Activated CD8-positive, alpha-beta memory T cell treated with anti-CD3 and anti-CD28 coated beads, Interleukin-2, amount 10 ng/mL, durations not matched to agents 7 days and 5 days (primary cell): ENCODE measurements at regions not wholly inside any gene's neighbourhood (a gene's known extent, or its start where the extent isn't known, plus 50 kb on each side); places are given as distances from the start of the nearest gene placed in this dataset.
A peak's percentile ranks its signal among the peaks of the same experiment; 100 is the strongest.

Experiments
- ATAC-seq: fragments of 150-1000 bp; cut with Tn5 transposase; one replicate; pipeline ENCODE4 v1.10.0; 2021; ENCODE audit warnings: moderate library complexity
- CTCF ChIA-PET: fragments of 350-600 bp; sonication (Branson Sonifier 250); formaldehyde crosslinking; loops from one replicate; lab custom pipeline; 2021; ENCODE audit warnings: antibody characterized with exemption; lab: Charles Lee
- DNase-seq: peaks from one replicate; pipeline ENCODE4 v3.0.0-alpha.2; 2020
- H3K27ac Mint-ChIP-seq: one replicate; pipeline ENCODE4 v1.8.0; 2021; ENCODE audit warnings: mild to moderate bottlenecking, mixed read lengths
- H3K27me3 Mint-ChIP-seq: one replicate; pipeline ENCODE4 v1.8.0; 2021; ENCODE audit warnings: mixed read lengths
- H3K36me3 Mint-ChIP-seq: one replicate; pipeline ENCODE4 v1.8.0; 2021; ENCODE audit warnings: mild to moderate bottlenecking, mixed read lengths
- H3K4me1 Mint-ChIP-seq: one replicate; pipeline ENCODE4 v1.8.0; 2021; ENCODE audit warnings: mixed read lengths
- H3K4me3 Mint-ChIP-seq: one replicate; pipeline ENCODE4 v1.8.0; 2021; ENCODE audit warnings: mild to moderate bottlenecking, moderate library complexity, mixed read lengths
- H3K9me3 Mint-ChIP-seq: one replicate; pipeline ENCODE4 v1.8.0; 2022; ENCODE audit warnings: low read depth, mixed read lengths

DNA sequence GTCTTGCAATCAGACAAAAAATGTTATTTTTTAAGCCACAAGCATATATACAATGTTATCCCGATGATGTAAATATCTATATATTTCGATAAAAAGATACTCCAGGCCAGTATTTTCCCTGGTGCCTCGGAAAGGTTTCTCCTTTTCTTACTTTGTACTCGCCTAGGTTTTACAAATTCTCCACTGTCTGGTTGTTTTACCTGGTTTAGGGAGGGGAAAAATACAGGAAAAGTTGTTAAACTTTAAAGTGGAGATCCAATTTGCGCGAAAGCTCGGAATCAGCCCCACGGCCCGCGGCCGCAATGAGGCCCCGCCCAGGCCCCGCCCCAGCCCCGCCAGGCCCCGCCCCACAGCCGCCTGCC lies 58.4 kb upstream of the WNT7B start:
- H3K27me3 Mint-ChIP-seq = no peaks in the 10 kb centered on the region
- peak overlapping the region; percentile 72 for H3K4me3 Mint-ChIP-seq
- ATAC-seq (no peak), DNase-seq (no peak)
- H3K27ac Mint-ChIP-seq = peak overlapping the region; percentile 80
- H3K9me3 Mint-ChIP-seq = no peaks in the 10 kb centered on the region
- CTCF ChIA-PET = interaction anchor here (0.9 to 6.3 kb wide), 7 partner anchors 22 to 86 kb away, joined by 3 to 68 read pairs (median 9); no protein-coding TSS in a partner anchor
- peaks cover 13% of the 10 kb centered on the region for H3K4me1 Mint-ChIP-seq
- no peaks in the 10 kb centered on the region for H3K36me3 Mint-ChIP-seq

- ATAC-seq = peak; percentile 93
- peak overlapping the region; percentile 76 for H3K4me3 Mint-ChIP-seq
Measured at GRCh38 chr22:46035742-46036557, 59.0 kb upstream of the WNT7B start.

DNA sequence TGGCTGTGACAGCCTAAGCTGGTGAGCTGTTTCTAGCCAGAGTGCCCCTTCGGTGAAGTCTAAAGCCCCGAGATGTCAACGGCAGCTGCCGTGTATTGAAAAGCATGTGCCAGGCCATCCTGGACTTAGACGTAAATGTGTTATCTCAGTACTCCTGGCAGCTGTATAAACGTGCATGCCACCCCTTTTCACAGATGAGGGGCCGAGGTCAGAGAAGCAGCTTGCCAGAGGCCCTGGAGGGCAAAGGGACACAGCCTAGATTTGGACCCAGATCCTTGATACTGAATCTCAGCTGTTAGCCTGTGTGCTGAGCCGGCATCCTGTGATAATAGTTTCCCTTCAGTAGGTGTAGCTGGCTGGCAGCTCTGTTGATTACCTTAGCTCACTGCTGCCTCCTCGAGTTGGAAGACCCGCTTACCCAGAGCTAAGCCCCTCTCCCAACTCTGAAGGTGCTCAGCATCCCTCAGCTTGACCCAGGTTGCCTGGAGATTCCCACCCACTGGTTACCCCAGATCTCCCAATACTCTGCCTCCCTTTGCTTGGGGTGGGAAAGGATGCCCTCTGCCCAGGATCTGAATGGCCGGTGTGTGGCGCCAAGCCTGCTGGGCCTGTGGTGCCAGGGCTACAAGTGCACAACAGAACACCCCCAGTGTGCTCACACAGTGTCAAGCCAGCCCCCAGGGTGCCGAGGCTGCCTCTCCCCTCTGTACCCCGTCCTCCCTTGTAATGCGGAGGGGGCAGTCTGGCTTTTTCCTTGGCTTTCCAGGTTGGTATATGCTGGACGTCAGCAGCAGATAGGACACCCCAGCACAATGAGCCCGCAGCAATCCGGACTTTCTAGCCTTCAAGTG lies 59.8 kb upstream of the WNT7B start:
- Mint-ChIP-seq H3K4me1 (peaks cover 13% of the 10 kb centered on the region), H3K9me3 (no peaks in the 10 kb centered on the region), H3K27me3 (no peaks in the 10 kb centered on the region), H3K36me3 (no peaks in the 10 kb centered on the region), H3K4me3 (peak overlapping the region; percentile 76), H3K27ac (peak overlapping the region; percentile 90)
- DNase-seq (peak; percentile 75), ATAC-seq (peak; percentile 17)
- CTCF ChIA-PET = interaction anchor here (0.7 to 6.3 kb wide), 18 partner anchors 8 to 316 kb away, joined by 3 to 68 read pairs (median 4); no protein-coding TSS in a partner anchor

More at GRCh38 chr22:46035742-46036557, 59.0 kb upstream of the WNT7B start:
- H3K4me1 Mint-ChIP-seq = peaks cover 13% of the 10 kb centered on the region
- CTCF ChIA-PET = interaction anchor here (0.7 to 6.3 kb wide), 18 partner anchors 9 to 298 kb away, joined by 3 to 68 read pairs (median 4); no protein-coding TSS in a partner anchor
- peak; percentile 100 for DNase-seq
- H3K9me3 Mint-ChIP-seq = no peaks in the 10 kb centered on the region
- no peaks in the 10 kb centered on the region for H3K27me3 Mint-ChIP-seq
- no peaks in the 10 kb centered on the region for H3K36me3 Mint-ChIP-seq
- peak overlapping the region; percentile 90 for H3K27ac Mint-ChIP-seq

DNA sequence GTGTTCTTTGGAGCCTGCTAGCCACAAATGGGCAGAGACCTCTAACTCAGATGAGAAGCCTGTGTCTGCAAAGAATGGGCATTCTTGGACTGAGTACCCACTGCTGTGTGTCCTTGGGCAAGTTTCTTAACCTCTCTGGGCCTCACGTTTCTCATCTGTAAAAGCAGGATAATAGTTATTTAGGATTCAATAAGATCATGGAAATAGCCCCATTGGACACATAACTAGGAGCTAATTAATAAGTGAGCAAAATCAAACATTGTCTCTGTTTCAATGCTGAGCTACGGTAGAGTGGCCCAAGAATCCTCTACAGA lies 61.2 kb upstream of the WNT7B start:
- Mint-ChIP-seq H3K4me3 (no peak overlapping the region), H3K36me3 (no peaks in the 10 kb centered on the region), H3K27me3 (no peaks in the 10 kb centered on the region), H3K27ac (no peak overlapping the region), H3K4me1 (peaks cover 13% of the 10 kb centered on the region), H3K9me3 (no peaks in the 10 kb centered on the region)
- CTCF ChIA-PET = interaction anchor here (4.5 to 6.3 kb wide), 2 partner anchors 25 to 31 kb away, joined by 44 to 68 read pairs; no protein-coding TSS in a partner anchor
- DNase-seq (no peak), ATAC-seq (no peak)

- H3K4me1 Mint-ChIP-seq = peaks cover 18% of the 10 kb centered on the region
- no peak overlapping the region for H3K27ac Mint-ChIP-seq
- DNase-seq (no peak), ATAC-seq (no peak)
- H3K4me3 Mint-ChIP-seq = no peak overlapping the region
- H3K9me3 Mint-ChIP-seq = no peaks in the 10 kb centered on the region
- no peaks in the 10 kb centered on the region for H3K27me3 Mint-ChIP-seq
- CTCF ChIA-PET = interaction anchor here (6.3 kb wide), 1 partner anchor 31 kb away, joined by 68 read pairs; no protein-coding TSS in a partner anchor
- no peaks in the 10 kb centered on the region for H3K36me3 Mint-ChIP-seq
Measured at GRCh38 chr22:46038516-46039430, 61.8 kb upstream of the WNT7B start.

DNA sequence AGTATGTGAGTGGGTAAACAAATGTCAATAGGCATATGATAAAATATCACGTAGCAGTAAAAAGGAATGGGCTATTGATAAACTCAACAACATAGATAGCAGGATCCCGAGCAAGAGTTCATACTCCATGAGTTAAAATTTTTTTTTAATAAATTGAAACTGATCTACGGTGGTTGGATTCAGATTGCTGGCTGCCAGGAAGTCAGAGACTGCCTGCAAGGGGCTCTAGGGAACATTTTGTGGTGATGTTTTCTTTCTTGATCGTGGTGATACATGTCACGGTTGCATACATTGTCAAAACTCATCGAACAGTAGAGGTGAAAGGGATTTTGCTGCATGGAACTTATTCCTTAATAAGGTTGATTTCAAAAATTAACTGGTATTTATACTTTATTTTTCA lies 62.6 kb upstream of the WNT7B start:
- no peak overlapping the region for H3K27ac Mint-ChIP-seq
- peaks cover 24% of the 10 kb centered on the region for H3K4me1 Mint-ChIP-seq
- CTCF ChIA-PET = no interaction called here
- no peak overlapping the region for H3K4me3 Mint-ChIP-seq
- H3K27me3 Mint-ChIP-seq = peaks cover 3% of the 10 kb centered on the region
- H3K9me3 Mint-ChIP-seq = no peaks in the 10 kb centered on the region
- DNase-seq (no peak), ATAC-seq (no peak)
- H3K36me3 Mint-ChIP-seq = no peaks in the 10 kb centered on the region

- no peak for ATAC-seq
- DNase-seq = no peak
- Mint-ChIP-seq H3K27ac (no peak overlapping the region), H3K4me3 (no peak overlapping the region), H3K36me3 (no peaks in the 10 kb centered on the region), H3K27me3 (peaks cover 10% of the 10 kb centered on the region), H3K4me1 (peaks cover 19% of the 10 kb centered on the region), H3K9me3 (no peaks in the 10 kb centered on the region)
- CTCF ChIA-PET = no interaction called here
Measured at GRCh38 chr22:46040471-46041465, 63.8 kb upstream of the WNT7B start.

GRCh38 chr22:46041642-46042041 lies 64.7 kb upstream of the WNT7B start:
- CTCF ChIA-PET = interaction anchor here (2.0 kb wide), 1 partner anchor 35 kb away, joined by 4 read pairs; no protein-coding TSS in a partner anchor
- no peaks in the 10 kb centered on the region for H3K36me3 Mint-ChIP-seq
- no peak for DNase-seq
- H3K4me1 Mint-ChIP-seq = peaks cover 19% of the 10 kb centered on the region
- no peaks in the 10 kb centered on the region for H3K9me3 Mint-ChIP-seq
- no peak overlapping the region for H3K27ac Mint-ChIP-seq
- peaks cover 15% of the 10 kb centered on the region for H3K27me3 Mint-ChIP-seq
- ATAC-seq = no peak
- H3K4me3 Mint-ChIP-seq = no peak overlapping the region

DNA sequence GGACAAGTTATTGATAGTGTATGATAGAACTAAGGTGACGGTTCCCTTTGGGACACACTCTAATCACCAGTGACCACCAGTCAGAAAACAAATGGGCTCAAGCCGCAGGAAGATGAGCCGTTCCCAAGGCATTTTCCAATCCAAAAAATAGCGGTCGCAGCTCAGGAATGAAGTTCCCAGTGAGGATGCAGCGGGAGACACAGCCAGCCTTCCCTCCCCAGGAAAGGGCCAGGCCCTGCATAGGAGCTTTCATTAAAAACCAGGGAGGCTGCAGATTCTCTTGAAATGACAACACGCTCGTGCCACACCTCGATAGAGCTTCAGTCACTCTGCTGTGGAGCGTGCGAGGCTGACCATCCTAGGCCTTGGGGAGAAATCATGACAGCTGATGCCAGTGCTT lies 65.8 kb upstream of the WNT7B start:
- Mint-ChIP-seq H3K27ac (no peak overlapping the region), H3K4me3 (no peak overlapping the region), H3K36me3 (no peaks in the 10 kb centered on the region), H3K9me3 (no peaks in the 10 kb centered on the region), H3K4me1 (peaks cover 11% of the 10 kb centered on the region), H3K27me3 (peaks cover 15% of the 10 kb centered on the region)
- ATAC-seq (no peak), DNase-seq (no peak)
- CTCF ChIA-PET = interaction anchor here (1.1 to 2.0 kb wide), 2 partner anchors 16 to 36 kb away, joined by 3 to 4 read pairs; no protein-coding TSS in a partner anchor

GRCh38 chr22:46043339-46043738 lies 66.4 kb upstream of the WNT7B start:
- H3K4me3 Mint-ChIP-seq = peak overlapping the region; percentile 66
- no peak overlapping the region for H3K27ac Mint-ChIP-seq
- H3K27me3 Mint-ChIP-seq = peaks cover 15% of the 10 kb centered on the region

GRCh38 chr22:46043816-46044620 lies 67.1 kb upstream of the WNT7B start:
- Mint-ChIP-seq H3K36me3 (no peaks in the 10 kb centered on the region), H3K27me3 (peaks cover 15% of the 10 kb centered on the region), H3K27ac (no peak overlapping the region), H3K9me3 (no peaks in the 10 kb centered on the region), H3K4me3 (peak overlapping the region; percentile 66), H3K4me1 (peaks cover 11% of the 10 kb centered on the region)
- CTCF ChIA-PET = interaction anchor here (1.1 to 2.1 kb wide), 7 partner anchors 9 to 38 kb away, joined by 3 to 6 read pairs (median 4); no protein-coding TSS in a partner anchor
- ATAC-seq (peak; percentile 61), DNase-seq (no peak)

More at GRCh38 chr22:46043339-46043738, 66.4 kb upstream of the WNT7B start:
- DNase-seq = no peak
- Mint-ChIP-seq H3K36me3 (no peaks in the 10 kb centered on the region), H3K9me3 (no peaks in the 10 kb centered on the region), H3K4me1 (peaks cover 11% of the 10 kb centered on the region)
- CTCF ChIA-PET = interaction anchor here (1.1 to 2.0 kb wide), 4 partner anchors 10 to 37 kb away, joined by 3 to 6 read pairs (median 4); no protein-coding TSS in a partner anchor
- ATAC-seq = no peak
